ENCODE measurements at regions not wholly inside any gene's neighbourhood (a gene's known extent, or its start where the extent isn't known, plus 50 kb on each side); places are given as distances from the start of the nearest gene placed in this dataset.

DNA sequence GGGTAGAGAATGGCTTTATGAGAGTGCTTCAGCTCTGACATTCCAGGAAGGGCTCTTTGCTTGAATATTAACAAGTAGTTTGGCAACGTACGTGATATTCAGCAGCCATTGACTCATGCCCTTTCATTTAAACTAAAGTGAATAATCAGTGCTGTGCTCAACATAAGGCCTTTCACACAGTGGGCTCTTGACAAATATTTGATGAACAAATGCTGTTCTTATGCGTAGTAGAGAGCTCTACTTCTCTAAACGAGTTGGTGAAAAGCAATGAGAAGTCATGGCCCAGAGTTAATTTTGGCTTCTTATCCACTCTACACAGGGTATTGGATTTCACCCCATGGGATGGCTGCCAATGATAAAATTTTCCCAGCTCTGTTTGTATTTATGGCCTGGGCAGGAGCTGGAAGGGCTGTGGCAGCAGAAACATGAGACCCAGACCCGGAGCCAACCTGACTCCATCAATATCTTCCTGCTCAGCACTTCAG, 338.9 kb downstream of the CCDC85A start:
- H3K4me3 Mint-ChIP-seq = no peak overlapping the region
- H3K36me3 Mint-ChIP-seq (ENCODE audit: insufficient read depth) = no peaks in the 10 kb centered on the region
- H3K27me3 Mint-ChIP-seq = no peaks in the 10 kb centered on the region
- ATAC-seq (replicated peaks; ENCODE audit: extremely low read depth, poor library complexity, severe bottlenecking) = no peak
- peaks cover 22% of the 10 kb centered on the region for H3K9me3 Mint-ChIP-seq
- H3K27ac Mint-ChIP-seq (ENCODE audit: low read depth) = no peak overlapping the region
- H3K4me1 Mint-ChIP-seq = no peaks in the 10 kb centered on the region
- no peak for DNase-seq (ENCODE audit: low spot score in 2 of 2)

DNA sequence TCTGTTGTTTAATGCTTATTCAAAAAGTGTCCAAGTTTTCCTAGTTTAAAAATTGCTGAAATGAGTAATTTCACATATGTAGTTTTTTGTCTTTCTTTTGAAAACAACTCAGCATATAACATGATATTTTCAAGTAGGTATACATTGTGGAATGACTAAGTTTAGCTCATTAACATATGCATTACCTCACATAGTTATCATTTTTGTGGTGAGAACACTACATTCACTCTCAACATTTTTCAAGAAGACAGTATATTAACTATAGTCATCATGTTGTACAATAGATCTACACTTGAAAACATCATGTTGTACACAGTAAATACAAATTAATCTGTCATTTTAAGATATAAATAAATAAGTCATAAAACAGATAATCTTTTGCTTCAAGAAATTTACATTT, 340.0 kb downstream of the CCDC85A start:
- no peaks in the 10 kb centered on the region for H3K36me3 Mint-ChIP-seq (ENCODE audit: insufficient read depth)
- H3K4me1 Mint-ChIP-seq = no peaks in the 10 kb centered on the region
- ATAC-seq (replicated peaks; ENCODE audit: extremely low read depth, poor library complexity, severe bottlenecking) = no peak
- DNase-seq (ENCODE audit: low spot score in 2 of 2) = no peak
- H3K4me3 Mint-ChIP-seq = no peak overlapping the region
- no peak overlapping the region for H3K27ac Mint-ChIP-seq (ENCODE audit: low read depth)
- peaks cover 26% of the 10 kb centered on the region for H3K9me3 Mint-ChIP-seq
- H3K27me3 Mint-ChIP-seq = no peaks in the 10 kb centered on the region

DNA sequence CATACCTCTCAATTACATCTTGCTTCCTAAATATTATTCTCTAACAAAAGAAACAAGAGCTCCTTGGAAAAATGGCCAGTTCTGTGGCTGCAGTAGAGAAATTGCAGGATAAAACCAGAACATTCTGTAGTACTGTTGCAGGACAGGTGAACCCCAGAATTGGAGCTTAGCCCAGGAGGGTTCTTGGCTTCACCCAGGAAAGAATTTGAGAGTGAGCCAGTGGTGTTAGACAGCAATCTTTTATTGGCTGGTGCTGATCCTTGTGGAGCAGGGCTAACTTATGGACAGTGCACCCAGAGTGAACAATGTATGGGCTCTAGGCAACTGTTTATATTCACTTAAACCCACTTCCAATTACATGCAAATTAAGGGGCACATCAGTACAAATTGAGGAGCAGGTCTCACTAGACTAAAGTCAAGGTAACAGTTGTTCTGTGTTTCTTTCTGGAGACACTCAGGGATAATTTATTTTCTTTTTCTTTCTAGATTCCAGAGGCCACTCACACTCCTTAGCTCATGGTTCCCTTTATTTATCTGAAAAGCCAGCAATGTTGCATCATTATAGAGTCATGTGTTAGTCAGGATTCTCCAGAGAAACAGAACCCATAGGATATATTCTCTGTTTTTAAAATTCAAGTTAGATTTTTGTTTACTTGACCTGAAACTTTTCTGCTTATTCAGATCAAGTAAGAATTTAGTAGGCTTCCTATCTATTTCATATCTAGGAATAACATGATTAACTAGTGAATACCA, 348.1 kb downstream of the CCDC85A start:
- Mint-ChIP-seq H3K4me1 (no peaks in the 10 kb centered on the region), H3K36me3 (ENCODE audit: insufficient read depth) (no peaks in the 10 kb centered on the region), H3K4me3 (no peak overlapping the region), H3K27me3 (no peaks in the 10 kb centered on the region), H3K27ac (ENCODE audit: low read depth) (no peak overlapping the region), H3K9me3 (peaks cover 15% of the 10 kb centered on the region)
- ATAC-seq (replicated peaks; ENCODE audit: extremely low read depth, poor library complexity, severe bottlenecking) = no peak
- DNase-seq (ENCODE audit: low spot score in 2 of 2) = no peak

DNA sequence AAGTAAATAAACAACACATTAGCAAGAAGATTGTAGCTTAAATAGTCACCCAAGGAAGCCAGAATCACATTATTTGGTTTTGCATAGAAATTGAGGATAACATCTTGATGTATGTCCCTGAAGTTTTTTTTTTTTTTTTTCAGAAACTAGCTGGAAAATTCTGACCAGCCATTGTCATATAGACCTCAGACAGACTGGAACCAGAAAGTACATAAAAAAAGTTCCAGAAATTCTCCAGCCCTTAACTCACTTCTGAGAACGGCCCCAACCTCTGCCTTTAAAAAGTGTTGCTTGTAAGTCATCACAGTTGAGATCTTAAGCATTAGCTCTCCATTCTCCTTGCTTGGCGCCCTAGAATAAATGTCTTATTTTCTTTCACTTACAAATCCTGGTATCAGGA, 350.5 kb downstream of the CCDC85A start:
- no peaks in the 10 kb centered on the region for H3K27me3 Mint-ChIP-seq
- H3K4me1 Mint-ChIP-seq = no peaks in the 10 kb centered on the region
- no peak overlapping the region for H3K27ac Mint-ChIP-seq (ENCODE audit: low read depth)
- ATAC-seq (replicated peaks; ENCODE audit: extremely low read depth, poor library complexity, severe bottlenecking) (no peak), DNase-seq (ENCODE audit: low spot score in 2 of 2) (no peak)
- no peak overlapping the region for H3K4me3 Mint-ChIP-seq
- no peaks in the 10 kb centered on the region for H3K36me3 Mint-ChIP-seq (ENCODE audit: insufficient read depth)
- peaks cover 12% of the 10 kb centered on the region for H3K9me3 Mint-ChIP-seq

DNA sequence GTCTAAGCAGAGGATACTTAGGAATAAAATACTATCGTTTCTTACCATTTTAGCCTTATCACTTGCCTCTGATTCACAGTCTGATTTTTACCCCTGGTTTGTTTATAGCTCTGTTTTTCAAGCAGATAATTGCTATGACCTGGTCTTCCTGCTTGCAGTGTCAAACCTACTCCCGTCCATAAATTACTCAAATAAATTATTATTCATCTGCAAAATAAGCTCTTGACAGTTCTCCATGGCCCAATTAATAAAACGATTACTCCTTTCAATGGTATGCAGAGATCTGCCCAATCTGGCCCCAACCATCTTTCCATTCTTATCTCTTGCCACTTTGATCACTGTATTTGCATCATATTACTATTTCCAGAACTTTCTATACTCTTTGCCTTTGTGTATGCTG, 354.0 kb downstream of the CCDC85A start:
- H3K9me3 Mint-ChIP-seq = peaks cover 6% of the 10 kb centered on the region

DNA sequence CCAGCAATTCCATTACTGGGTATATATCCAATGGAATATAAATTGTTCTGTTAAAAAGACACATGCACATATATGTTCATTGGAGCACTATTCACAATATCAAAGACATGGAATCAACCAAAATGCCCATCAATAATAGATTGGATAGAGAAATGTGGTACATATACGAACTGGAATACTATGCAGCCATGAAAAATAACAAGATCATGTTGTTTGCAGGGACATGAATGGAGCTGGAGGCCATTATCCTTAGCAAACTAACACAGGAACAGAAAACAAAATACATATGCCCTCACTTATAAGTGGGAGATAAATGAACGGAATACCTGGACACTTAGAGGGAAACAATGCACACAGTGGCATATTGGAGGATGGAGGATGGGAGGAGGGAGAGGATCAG, 355.8 kb downstream of the CCDC85A start:
- H3K9me3 Mint-ChIP-seq = peaks cover 13% of the 10 kb centered on the region
- no peaks in the 10 kb centered on the region for H3K36me3 Mint-ChIP-seq (ENCODE audit: insufficient read depth)
- H3K4me1 Mint-ChIP-seq = no peaks in the 10 kb centered on the region
- H3K27ac Mint-ChIP-seq (ENCODE audit: low read depth) = no peak overlapping the region
- no peaks in the 10 kb centered on the region for H3K27me3 Mint-ChIP-seq
- H3K4me3 Mint-ChIP-seq = no peak overlapping the region
- ATAC-seq (replicated peaks; ENCODE audit: extremely low read depth, poor library complexity, severe bottlenecking) (no peak), DNase-seq (ENCODE audit: low spot score in 2 of 2) (no peak)

More for the DNA sequence above, 354.0 kb downstream of the CCDC85A start:
- Mint-ChIP-seq H3K27me3 (no peaks in the 10 kb centered on the region), H3K4me3 (no peak overlapping the region), H3K36me3 (ENCODE audit: insufficient read depth) (no peaks in the 10 kb centered on the region), H3K27ac (ENCODE audit: low read depth) (no peak overlapping the region), H3K4me1 (no peaks in the 10 kb centered on the region)
- no peak for ATAC-seq (replicated peaks; ENCODE audit: extremely low read depth, poor library complexity, severe bottlenecking)
- no peak for DNase-seq (ENCODE audit: low spot score in 2 of 2)

DNA sequence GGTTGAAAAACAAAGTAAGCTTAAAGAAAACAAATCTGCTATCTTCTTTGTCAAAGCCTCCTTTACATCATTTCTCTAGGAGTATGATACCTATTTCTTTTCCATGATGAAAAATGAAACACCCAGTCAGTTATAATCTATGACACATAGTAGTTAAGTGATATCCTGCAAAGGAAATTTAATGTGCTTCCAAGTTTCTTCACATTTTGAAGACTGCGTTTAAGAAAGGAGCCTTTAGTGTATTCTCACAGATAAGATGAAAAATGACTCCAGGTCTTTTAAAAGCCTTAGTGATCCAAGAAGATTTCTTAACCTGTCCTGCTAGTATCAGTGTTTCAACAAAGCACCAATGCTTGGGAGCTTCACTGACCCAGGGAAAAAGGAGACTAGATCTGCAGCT, 356.7 kb downstream of the CCDC85A start:
- Mint-ChIP-seq H3K27ac (ENCODE audit: low read depth) (no peak overlapping the region), H3K4me3 (no peak overlapping the region), H3K27me3 (no peaks in the 10 kb centered on the region), H3K9me3 (peaks cover 13% of the 10 kb centered on the region), H3K36me3 (ENCODE audit: insufficient read depth) (no peaks in the 10 kb centered on the region), H3K4me1 (no peaks in the 10 kb centered on the region)
- no peak for ATAC-seq (replicated peaks; ENCODE audit: extremely low read depth, poor library complexity, severe bottlenecking)
- no peak for DNase-seq (ENCODE audit: low spot score in 2 of 2)

DNA sequence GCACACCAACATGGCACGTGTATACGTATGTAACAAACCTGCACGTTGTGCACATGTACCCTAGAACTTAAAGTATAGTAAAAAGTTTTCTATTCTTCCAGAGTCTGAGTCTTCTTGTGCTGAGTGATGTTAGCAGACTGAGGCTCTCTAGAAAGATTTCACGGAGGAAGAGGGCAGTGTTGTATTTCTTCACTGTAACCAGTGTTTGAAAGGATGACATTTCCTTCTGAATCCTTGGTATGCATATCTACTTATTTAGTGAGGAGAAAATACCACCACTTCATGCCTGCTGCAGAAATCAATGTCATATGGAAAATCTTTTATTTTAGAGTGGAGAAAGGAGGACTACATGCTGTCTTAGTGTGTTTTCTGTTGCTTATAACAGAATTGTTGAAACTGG, 357.1 kb downstream of the CCDC85A start:
- Mint-ChIP-seq H3K4me3 (no peak overlapping the region), H3K27me3 (no peaks in the 10 kb centered on the region), H3K27ac (ENCODE audit: low read depth) (no peak overlapping the region), H3K9me3 (peaks cover 13% of the 10 kb centered on the region), H3K36me3 (ENCODE audit: insufficient read depth) (no peaks in the 10 kb centered on the region), H3K4me1 (no peaks in the 10 kb centered on the region)
- DNase-seq (ENCODE audit: low spot score in 2 of 2) = no peak
- ATAC-seq (replicated peaks; ENCODE audit: extremely low read depth, poor library complexity, severe bottlenecking) = no peak

DNA sequence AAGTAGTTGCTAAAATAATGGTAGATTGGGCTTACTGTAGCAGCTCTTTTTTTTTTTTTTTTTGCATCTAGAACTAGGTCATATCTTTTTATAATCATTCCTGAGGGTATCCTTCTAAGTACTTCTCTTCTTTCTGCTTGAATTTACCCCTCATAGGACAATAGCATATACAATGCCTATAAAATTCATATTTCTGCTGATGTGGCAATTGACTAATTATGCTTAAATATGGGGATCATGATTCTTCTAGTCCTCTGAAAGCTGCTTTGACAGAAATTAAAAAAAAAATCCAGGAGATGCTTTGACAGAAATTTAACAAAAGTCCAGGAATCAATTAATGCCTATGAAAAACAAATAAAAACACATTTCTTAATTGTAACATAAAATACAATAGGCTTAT, 358.4 kb downstream of the CCDC85A start:
- ATAC-seq (replicated peaks; ENCODE audit: extremely low read depth, poor library complexity, severe bottlenecking) (no peak), DNase-seq (ENCODE audit: low spot score in 2 of 2) (no peak)
- Mint-ChIP-seq H3K4me3 (no peak overlapping the region), H3K4me1 (no peaks in the 10 kb centered on the region), H3K27me3 (no peaks in the 10 kb centered on the region), H3K27ac (ENCODE audit: low read depth) (no peak overlapping the region), H3K36me3 (ENCODE audit: insufficient read depth) (no peaks in the 10 kb centered on the region), H3K9me3 (peaks cover 14% of the 10 kb centered on the region)

DNA sequence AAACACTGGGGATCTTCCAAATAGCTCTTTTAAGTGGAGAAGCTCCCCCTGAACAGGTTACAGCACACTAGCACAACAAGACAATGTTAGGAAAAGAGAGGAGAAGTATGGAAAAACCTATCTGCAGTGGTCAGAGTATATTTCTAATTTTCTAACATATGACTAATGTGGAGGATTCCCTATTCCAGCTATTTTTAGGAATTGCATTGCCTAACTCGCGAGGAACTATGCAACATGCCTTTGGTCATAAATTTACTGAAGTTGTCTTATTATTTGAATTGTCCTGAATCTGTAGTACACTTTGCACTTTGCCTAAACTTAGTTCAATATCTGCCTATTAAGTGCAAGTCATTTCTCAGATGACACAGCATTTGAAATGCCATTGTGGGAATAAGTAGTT, 381.4 kb downstream of the CCDC85A start:
- DNase-seq (ENCODE audit: low spot score in 2 of 2) = no peak

DNA sequence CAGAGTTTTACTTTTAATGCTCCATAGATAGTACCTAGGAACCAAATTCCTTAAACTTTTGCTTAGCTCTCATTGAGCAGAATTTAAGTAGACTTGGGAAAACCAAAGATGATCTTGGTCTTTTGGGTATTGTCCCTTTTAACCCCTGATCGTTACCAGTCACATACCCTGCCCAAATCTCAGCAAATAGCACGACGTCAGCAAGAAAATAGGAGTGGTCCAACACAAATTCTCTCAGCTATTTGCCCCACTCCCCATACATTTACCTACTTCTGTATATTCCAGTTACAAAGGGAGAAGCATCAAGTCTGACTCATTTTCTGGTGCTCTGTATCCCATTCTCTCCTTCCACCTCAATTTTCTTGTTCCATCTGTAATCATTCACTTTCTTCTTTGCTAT, 387.3 kb downstream of the CCDC85A start:
- Mint-ChIP-seq H3K4me1 (no peaks in the 10 kb centered on the region), H3K4me3 (no peak overlapping the region), H3K9me3 (peaks cover 19% of the 10 kb centered on the region), H3K27me3 (no peaks in the 10 kb centered on the region), H3K27ac (ENCODE audit: low read depth) (no peak overlapping the region), H3K36me3 (ENCODE audit: insufficient read depth) (no peaks in the 10 kb centered on the region)
- no peak for DNase-seq (ENCODE audit: low spot score in 2 of 2)
- ATAC-seq (replicated peaks; ENCODE audit: extremely low read depth, poor library complexity, severe bottlenecking) = no peak

More for the DNA sequence above, 381.4 kb downstream of the CCDC85A start:
- Mint-ChIP-seq H3K27me3 (no peaks in the 10 kb centered on the region), H3K36me3 (ENCODE audit: insufficient read depth) (no peaks in the 10 kb centered on the region), H3K4me1 (no peaks in the 10 kb centered on the region), H3K9me3 (peaks cover 6% of the 10 kb centered on the region), H3K4me3 (no peak overlapping the region), H3K27ac (ENCODE audit: low read depth) (no peak overlapping the region)
- ATAC-seq (replicated peaks; ENCODE audit: extremely low read depth, poor library complexity, severe bottlenecking) = no peak

DNA sequence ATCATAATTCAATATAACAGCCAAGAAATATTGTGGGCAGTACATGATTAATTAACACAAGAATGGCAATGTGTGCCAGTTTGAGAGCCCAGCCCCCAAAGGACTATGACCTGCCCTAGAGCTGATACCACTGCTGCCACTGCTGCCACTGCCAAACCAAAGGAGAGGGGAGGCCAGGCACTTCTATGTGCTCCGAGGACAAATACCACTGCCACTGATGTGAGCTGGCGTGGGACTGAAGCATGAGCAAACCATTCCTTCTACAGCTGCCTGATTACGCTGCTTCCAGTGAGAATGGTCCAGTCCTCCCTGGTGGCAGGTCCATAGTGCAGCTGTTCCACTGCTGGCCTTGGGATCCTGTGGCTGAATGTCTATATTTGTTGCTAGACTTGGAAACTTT, 392.2 kb downstream of the CCDC85A start:
- Mint-ChIP-seq H3K27me3 (no peaks in the 10 kb centered on the region), H3K4me1 (no peaks in the 10 kb centered on the region), H3K27ac (ENCODE audit: low read depth) (no peak overlapping the region), H3K4me3 (no peak overlapping the region), H3K36me3 (ENCODE audit: insufficient read depth) (no peaks in the 10 kb centered on the region), H3K9me3 (peaks cover 29% of the 10 kb centered on the region)
- DNase-seq (ENCODE audit: low spot score in 2 of 2) (no peak), ATAC-seq (replicated peaks; ENCODE audit: extremely low read depth, poor library complexity, severe bottlenecking) (no peak)

DNA sequence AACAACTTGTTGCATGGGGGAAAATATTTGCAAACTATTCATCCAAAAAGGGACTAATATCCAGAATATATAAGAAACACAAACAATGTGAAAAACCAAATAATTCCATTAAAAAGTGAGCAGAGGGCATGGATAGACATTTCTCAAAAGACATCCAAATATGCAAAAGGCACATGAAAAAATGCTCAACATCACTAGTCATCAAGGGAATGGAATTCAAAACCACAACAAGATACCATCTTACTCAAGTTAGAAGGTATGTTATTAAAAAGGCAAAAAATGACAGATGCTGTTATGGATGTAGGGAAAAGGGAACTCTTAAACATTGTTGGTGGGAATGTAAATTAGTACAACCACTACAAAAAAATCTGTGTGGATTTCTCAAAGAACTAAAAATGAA, 396.5 kb downstream of the CCDC85A start:
- Mint-ChIP-seq H3K36me3 (ENCODE audit: insufficient read depth) (no peaks in the 10 kb centered on the region), H3K27me3 (no peaks in the 10 kb centered on the region), H3K4me3 (no peak overlapping the region), H3K27ac (ENCODE audit: low read depth) (no peak overlapping the region), H3K4me1 (no peaks in the 10 kb centered on the region), H3K9me3 (peaks cover 11% of the 10 kb centered on the region)
- DNase-seq (ENCODE audit: low spot score in 2 of 2) (no peak), ATAC-seq (replicated peaks; ENCODE audit: extremely low read depth, poor library complexity, severe bottlenecking) (no peak)
